ENCODE measurements at regions not wholly inside any gene's neighbourhood (a gene's known extent, or its start where the extent isn't known, plus 50 kb on each side); places are given as distances from the start of the nearest gene placed in this dataset.
A peak's percentile ranks its signal among the peaks of the same experiment; 100 is the strongest.

DNA sequence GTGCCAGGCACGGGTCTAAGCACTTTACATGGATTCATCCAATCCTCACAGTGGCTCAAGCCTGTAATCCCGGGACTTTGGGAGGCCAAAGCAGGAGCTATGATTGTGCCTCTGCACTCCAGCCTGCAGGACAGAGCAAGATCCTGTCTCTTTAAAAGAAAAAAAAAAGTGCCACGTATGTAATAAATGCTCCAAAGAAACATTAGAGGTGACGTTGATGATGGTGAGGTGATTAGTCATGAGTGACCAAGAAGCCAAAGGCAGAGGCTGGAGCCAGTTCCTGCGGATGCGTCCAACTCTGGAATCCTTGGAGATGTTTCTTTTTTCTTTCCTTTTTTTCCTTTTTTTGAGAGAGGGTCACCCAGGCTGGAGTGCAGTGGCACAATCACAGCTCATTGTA is 59.4 kb upstream of the SIAH1 start:
- H3K4me1 ChIP-seq (ENCODE audit: control insufficient read depth in 4 of 4, insufficient read depth in 4 of 4, low read length in 3 of 4), result no peaks in the 10 kb centered on the region
- H3K9me3 ChIP-seq (ENCODE audit: control insufficient read depth in 4 of 4, low read length in 3 of 4), result no peaks in the 10 kb centered on the region
- TF ChIP-seq, protein P1, sequence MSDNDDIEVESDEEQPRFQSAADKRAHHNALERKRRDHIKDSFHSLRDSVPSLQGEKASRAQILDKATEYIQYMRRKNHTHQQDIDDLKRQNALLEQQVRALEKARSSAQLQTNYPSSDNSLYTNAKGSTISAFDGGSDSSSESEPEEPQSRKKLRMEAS (IDR thresholded peaks at IDR 0.05), result no peak
- TF ChIP-seq HNF4A (conservative IDR thresholded peaks at IDR 0.05), result no peak
- TF ChIP-seq, protein P2, sequence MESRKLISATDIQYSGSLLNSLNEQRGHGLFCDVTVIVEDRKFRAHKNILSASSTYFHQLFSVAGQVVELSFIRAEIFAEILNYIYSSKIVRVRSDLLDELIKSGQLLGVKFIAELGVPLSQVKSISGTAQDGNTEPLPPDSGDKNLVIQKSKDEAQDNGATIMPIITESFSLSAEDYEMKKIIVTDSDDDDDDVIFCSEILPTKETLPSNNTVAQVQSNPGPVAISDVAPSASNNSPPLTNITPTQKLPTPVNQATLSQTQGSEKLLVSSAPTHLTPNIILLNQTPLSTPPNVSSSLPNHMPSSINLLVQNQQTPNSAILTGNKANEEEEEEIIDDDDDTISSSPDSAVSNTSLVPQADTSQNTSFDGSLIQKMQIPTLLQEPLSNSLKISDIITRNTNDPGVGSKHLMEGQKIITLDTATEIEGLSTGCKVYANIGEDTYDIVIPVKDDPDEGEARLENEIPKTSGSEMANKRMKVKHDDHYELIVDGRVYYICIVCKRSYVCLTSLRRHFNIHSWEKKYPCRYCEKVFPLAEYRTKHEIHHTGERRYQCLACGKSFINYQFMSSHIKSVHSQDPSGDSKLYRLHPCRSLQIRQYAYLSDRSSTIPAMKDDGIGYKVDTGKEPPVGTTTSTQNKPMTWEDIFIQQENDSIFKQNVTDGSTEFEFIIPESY (IDR thresholded peaks at IDR 0.05), result no peak
- no peak for TF ChIP-seq TAF1 (conservative IDR thresholded peaks at IDR 0.05)
- TF ChIP-seq EGR1 (IDR thresholded peaks at IDR 0.05; ENCODE audit: low read depth in 2 of 2), result no peak
- no peaks in the 10 kb centered on the region for H3K36me3 ChIP-seq (ENCODE audit: control insufficient read depth in 4 of 4, insufficient read depth in 3 of 4, low read depth in 1 of 4, low read length in 3 of 4)
- WGBS, result 64% methylated on average over 6 of the region's 6 CpGs
- no peak for DNase-seq (ENCODE audit: low spot score)
- H3K27me3 ChIP-seq (ENCODE audit: control insufficient read depth in 4 of 4, insufficient read depth in 4 of 4, low read length in 3 of 4), result no peaks in the 10 kb centered on the region
- H3K9ac ChIP-seq (ENCODE audit: low read depth in 1 of 2, low read length in 2 of 2), result no peak overlapping the region
- no peak overlapping the region for H3K4me3 ChIP-seq (ENCODE audit: low read depth in 1 of 3, low read length in 3 of 3)
- peak overlapping the region; percentile 48 to 76 for H3K27ac ChIP-seq (ENCODE audit: low read depth in 1 of 2, low read length in 2 of 2)

DNA sequence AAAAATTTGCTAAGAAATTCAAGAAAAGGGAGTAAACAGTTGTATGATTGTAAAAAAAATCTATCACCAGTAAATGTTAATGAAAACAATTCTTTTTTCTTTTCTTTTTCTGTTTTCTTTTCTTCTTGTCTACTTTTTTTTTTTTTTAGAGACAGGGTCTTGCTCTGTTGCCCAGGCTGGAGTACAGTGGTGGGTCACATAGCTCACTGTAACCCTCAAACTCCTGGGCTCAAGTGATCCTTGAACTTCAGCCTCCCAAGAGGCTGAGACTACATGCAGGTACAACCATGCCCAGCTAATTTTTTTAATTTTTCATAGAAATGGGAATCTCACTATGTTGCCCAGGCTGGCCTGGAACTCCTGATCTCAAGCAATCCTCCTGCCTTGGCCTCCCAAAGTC is 57.2 kb upstream of the SIAH1 start:
- DNase-seq (ENCODE audit: low spot score), result no peak
- H3K4me3 ChIP-seq (ENCODE audit: low read depth in 1 of 3, low read length in 3 of 3), result no peak overlapping the region
- H3K36me3 ChIP-seq (ENCODE audit: control insufficient read depth in 4 of 4, insufficient read depth in 3 of 4, low read depth in 1 of 4, low read length in 3 of 4), result no peaks in the 10 kb centered on the region
- H3K9me3 ChIP-seq (ENCODE audit: control insufficient read depth in 4 of 4, low read length in 3 of 4), result no peaks in the 10 kb centered on the region
- TF ChIP-seq RXRA (IDR thresholded peaks at IDR 0.05), result no peak
- no peak for TF ChIP-seq GABPA (IDR thresholded peaks at IDR 0.05 in 1 of 2, conservative IDR thresholded peaks at IDR 0.05 in 1 of 2)
- TF ChIP-seq EGR1 (IDR thresholded peaks at IDR 0.05; ENCODE audit: low read depth in 2 of 2), result no peak
- TF ChIP-seq RAD21 (IDR thresholded peaks at IDR 0.05), result no peak
- TF ChIP-seq, protein P3, sequence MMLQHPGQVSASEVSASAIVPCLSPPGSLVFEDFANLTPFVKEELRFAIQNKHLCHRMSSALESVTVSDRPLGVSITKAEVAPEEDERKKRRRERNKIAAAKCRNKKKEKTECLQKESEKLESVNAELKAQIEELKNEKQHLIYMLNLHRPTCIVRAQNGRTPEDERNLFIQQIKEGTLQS (IDR thresholded peaks at IDR 0.05), result no peak
- TF ChIP-seq SP1 (IDR thresholded peaks at IDR 0.05), result no peak
- no peak for TF ChIP-seq FOXA2 (IDR thresholded peaks at IDR 0.05)
- TF ChIP-seq, protein P4, sequence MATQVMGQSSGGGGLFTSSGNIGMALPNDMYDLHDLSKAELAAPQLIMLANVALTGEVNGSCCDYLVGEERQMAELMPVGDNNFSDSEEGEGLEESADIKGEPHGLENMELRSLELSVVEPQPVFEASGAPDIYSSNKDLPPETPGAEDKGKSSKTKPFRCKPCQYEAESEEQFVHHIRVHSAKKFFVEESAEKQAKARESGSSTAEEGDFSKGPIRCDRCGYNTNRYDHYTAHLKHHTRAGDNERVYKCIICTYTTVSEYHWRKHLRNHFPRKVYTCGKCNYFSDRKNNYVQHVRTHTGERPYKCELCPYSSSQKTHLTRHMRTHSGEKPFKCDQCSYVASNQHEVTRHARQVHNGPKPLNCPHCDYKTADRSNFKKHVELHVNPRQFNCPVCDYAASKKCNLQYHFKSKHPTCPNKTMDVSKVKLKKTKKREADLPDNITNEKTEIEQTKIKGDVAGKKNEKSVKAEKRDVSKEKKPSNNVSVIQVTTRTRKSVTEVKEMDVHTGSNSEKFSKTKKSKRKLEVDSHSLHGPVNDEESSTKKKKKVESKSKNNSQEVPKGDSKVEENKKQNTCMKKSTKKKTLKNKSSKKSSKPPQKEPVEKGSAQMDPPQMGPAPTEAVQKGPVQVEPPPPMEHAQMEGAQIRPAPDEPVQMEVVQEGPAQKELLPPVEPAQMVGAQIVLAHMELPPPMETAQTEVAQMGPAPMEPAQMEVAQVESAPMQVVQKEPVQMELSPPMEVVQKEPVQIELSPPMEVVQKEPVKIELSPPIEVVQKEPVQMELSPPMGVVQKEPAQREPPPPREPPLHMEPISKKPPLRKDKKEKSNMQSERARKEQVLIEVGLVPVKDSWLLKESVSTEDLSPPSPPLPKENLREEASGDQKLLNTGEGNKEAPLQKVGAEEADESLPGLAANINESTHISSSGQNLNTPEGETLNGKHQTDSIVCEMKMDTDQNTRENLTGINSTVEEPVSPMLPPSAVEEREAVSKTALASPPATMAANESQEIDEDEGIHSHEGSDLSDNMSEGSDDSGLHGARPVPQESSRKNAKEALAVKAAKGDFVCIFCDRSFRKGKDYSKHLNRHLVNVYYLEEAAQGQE (IDR thresholded peaks at IDR 0.05), result no peak
- no peak for TF ChIP-seq YY1 (IDR thresholded peaks at IDR 0.05)
- TF ChIP-seq HNF4G (IDR thresholded peaks at IDR 0.05), result no peak
- TF ChIP-seq HNF4A (conservative IDR thresholded peaks at IDR 0.05), result no peak
- TF ChIP-seq, protein P2 (IDR thresholded peaks at IDR 0.05), result no peak
- no peak for TF ChIP-seq JUND (IDR thresholded peaks at IDR 0.05)
- TF ChIP-seq TAF1 (conservative IDR thresholded peaks at IDR 0.05), result no peak
- TF ChIP-seq, protein P1 (IDR thresholded peaks at IDR 0.05), result no peak
- no peak for TF ChIP-seq FOXA1 (IDR thresholded peaks at IDR 0.05)
- no peak for TF ChIP-seq NR2F2 (IDR thresholded peaks at IDR 0.05)
- TF ChIP-seq, protein P5, sequence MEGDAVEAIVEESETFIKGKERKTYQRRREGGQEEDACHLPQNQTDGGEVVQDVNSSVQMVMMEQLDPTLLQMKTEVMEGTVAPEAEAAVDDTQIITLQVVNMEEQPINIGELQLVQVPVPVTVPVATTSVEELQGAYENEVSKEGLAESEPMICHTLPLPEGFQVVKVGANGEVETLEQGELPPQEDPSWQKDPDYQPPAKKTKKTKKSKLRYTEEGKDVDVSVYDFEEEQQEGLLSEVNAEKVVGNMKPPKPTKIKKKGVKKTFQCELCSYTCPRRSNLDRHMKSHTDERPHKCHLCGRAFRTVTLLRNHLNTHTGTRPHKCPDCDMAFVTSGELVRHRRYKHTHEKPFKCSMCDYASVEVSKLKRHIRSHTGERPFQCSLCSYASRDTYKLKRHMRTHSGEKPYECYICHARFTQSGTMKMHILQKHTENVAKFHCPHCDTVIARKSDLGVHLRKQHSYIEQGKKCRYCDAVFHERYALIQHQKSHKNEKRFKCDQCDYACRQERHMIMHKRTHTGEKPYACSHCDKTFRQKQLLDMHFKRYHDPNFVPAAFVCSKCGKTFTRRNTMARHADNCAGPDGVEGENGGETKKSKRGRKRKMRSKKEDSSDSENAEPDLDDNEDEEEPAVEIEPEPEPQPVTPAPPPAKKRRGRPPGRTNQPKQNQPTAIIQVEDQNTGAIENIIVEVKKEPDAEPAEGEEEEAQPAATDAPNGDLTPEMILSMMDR (IDR thresholded peaks at IDR 0.05; ENCODE audit: low read depth, low read length, missing input control), result no peak
- no peaks in the 10 kb centered on the region for H3K27me3 ChIP-seq (ENCODE audit: control insufficient read depth in 4 of 4, insufficient read depth in 4 of 4, low read length in 3 of 4)
- no peak overlapping the region for H3K27ac ChIP-seq (ENCODE audit: low read depth in 1 of 2, low read length in 2 of 2)
- H3K9ac ChIP-seq (ENCODE audit: low read depth in 1 of 2, low read length in 2 of 2), result no peak overlapping the region
- H3K4me1 ChIP-seq (ENCODE audit: control insufficient read depth in 4 of 4, insufficient read depth in 4 of 4, low read length in 3 of 4), result no peaks in the 10 kb centered on the region
